NOMO-1 treated with DMSO at 0.1 percent for 48 hours (cell line): ENCODE measurements at regions not wholly inside any gene's neighbourhood (a gene's known extent, or its start where the extent isn't known, plus 50 kb on each side); places are given as distances from the start of the nearest gene placed in this dataset.

Experiments
- DNase-seq: peaks from one replicate; lab custom pipeline; 2025; ENCODE audit not compliant: unreplicated experiment; lab: John Stamatoyannopoulos, UW

DNA sequence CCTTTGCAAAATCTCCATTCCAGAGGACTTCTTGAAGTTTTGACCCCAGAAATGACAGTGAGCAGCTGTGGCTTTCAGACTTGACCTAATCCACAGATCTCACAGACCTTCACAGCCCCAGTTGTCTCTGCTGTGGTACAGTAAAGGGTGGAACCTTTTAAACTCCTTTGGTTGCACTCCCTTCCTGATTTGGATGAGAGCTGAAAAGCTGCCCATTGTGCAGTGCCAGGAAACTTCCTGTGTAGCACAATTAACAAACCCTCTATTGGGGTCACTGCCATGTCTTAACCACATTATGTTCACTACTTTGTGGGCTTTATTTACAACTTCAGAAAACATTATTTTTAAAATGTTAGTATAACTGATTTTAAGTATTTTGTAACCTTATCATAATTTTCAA, 56.7 kb upstream of the PCSK5 start:
- DNase-seq: no peak

DNA sequence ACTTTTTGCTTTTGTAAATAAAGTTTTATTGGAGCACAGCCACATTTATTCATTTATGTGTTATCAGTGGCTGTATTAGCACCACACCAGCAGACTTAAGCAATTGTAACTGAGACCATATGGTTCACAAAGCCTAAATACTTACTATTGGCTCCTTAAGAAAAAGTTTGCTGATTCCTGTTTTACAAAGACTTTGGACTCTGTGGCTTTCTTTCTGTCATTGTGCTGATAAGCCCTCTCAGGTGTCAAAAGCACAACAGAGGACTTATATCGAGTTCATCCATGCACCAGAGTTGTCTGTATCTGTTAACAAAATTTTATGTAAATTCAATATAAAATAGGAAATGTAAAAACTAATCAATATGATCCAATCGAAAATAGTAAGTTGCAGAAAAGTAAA, 55.6 kb upstream of the PCSK5 start:
- DNase-seq: no peak
